Hepatocyte (in vitro differentiated cells): ENCODE measurements at regions not wholly inside any gene's neighbourhood (a gene's known extent, or its start where the extent isn't known, plus 50 kb on each side); places are given as distances from the start of the nearest gene placed in this dataset.

Source experiments
- EZH2 ChIP-seq: fragments of 200-600 bp; sonication (generic); IDR thresholded peaks from 2 replicates; pipeline ENCODE4 v1.6.1; 2016; ENCODE audit warnings: antibody characterized with exemption, mild to moderate bottlenecking, borderline replicate concordance
- TF ChIP-seq, protein P1 (sequence below): fragments of 200-600 bp; sonication (generic); IDR thresholded peaks from 2 replicates; pipeline ENCODE4 v1.5.1; 2016; ENCODE audit warnings: antibody characterized with exemption, mild to moderate bottlenecking; ENCODE audit not compliant: poor library complexity

DNA sequence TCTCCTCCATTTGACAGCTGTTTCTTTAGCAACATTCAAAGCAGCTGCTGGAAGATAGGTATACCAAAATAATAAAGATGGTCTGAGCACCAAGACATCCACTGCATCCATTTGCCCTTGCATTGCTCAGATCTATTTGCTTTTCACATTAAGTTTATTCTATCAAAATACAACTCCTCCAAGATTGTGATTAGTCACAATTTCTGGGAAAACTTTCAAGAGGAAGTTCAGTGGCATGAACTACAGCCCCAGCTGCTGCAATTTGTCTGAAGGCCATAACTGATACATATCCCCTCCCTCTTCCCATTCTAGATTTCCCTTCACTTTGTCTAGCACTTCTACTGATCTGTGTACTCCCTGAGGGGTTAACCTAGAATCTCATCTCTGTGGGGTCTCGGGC, 117.5 kb upstream of the CEP126 start:
- TF ChIP-seq, protein P1, sequence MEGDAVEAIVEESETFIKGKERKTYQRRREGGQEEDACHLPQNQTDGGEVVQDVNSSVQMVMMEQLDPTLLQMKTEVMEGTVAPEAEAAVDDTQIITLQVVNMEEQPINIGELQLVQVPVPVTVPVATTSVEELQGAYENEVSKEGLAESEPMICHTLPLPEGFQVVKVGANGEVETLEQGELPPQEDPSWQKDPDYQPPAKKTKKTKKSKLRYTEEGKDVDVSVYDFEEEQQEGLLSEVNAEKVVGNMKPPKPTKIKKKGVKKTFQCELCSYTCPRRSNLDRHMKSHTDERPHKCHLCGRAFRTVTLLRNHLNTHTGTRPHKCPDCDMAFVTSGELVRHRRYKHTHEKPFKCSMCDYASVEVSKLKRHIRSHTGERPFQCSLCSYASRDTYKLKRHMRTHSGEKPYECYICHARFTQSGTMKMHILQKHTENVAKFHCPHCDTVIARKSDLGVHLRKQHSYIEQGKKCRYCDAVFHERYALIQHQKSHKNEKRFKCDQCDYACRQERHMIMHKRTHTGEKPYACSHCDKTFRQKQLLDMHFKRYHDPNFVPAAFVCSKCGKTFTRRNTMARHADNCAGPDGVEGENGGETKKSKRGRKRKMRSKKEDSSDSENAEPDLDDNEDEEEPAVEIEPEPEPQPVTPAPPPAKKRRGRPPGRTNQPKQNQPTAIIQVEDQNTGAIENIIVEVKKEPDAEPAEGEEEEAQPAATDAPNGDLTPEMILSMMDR, result no peak
- TF ChIP-seq EZH2, result no peak
